HG02852 (cell line): ENCODE measurements at regions not wholly inside any gene's neighbourhood (a gene's known extent, or its start where the extent isn't known, plus 50 kb on each side); places are given as distances from the start of the nearest gene placed in this dataset.

Experiments used
- ATAC-seq: cut with Tn5 transposase; IDR thresholded peaks from one replicate; pipeline ENCODE4 v1.9.1; 2021; ENCODE audit warnings: mild to moderate bottlenecking, moderate library complexity; ENCODE audit not compliant: unreplicated experiment

GRCh38 chr5:93322974-93323860, 257.8 kb downstream of the NR2F1-AS1 start:
- ATAC-seq = no peak

GRCh38 chr5:93320920-93321445, 260.0 kb downstream of the NR2F1-AS1 start:
- ATAC-seq = no peak

- no peak for ATAC-seq
These were observed 267.3 kb downstream of the NR2F1-AS1 start for GRCh38 chr5:93313672-93314071.

GRCh38 chr5:93311881-93312280, 269.1 kb downstream of the NR2F1-AS1 start:
- no peak for ATAC-seq

GRCh38 chr5:93307557-93307956, 273.5 kb downstream of the NR2F1-AS1 start:
- ATAC-seq = no peak

GRCh38 chr5:93305984-93306383, 275.0 kb downstream of the NR2F1-AS1 start:
- ATAC-seq = no peak

GRCh38 chr5:93304456-93305250, 276.4 kb downstream of the NR2F1-AS1 start:
- no peak for ATAC-seq

- ATAC-seq = no peak
These were observed 277.7 kb downstream of the NR2F1-AS1 start for GRCh38 chr5:93303291-93303691.

GRCh38 chr5:93302711-93303110, 278.3 kb downstream of the NR2F1-AS1 start:
- ATAC-seq = no peak

GRCh38 chr5:93300945-93301344, 280.1 kb downstream of the NR2F1-AS1 start:
- no peak for ATAC-seq

- ATAC-seq = no peak
These were observed 280.6 kb downstream of the NR2F1-AS1 start for GRCh38 chr5:93300309-93300923.

GRCh38 chr5:93299681-93300308, 281.2 kb downstream of the NR2F1-AS1 start:
- no peak for ATAC-seq

- no peak for ATAC-seq
These were observed 283.9 kb downstream of the NR2F1-AS1 start for GRCh38 chr5:93297116-93297515.

- ATAC-seq = peak; percentile 64
These were observed 284.7 kb downstream of the NR2F1-AS1 start for GRCh38 chr5:93296338-93296737.

- no peak for ATAC-seq
These were observed 286.0 kb downstream of the NR2F1-AS1 start for GRCh38 chr5:93294996-93295395.

- no peak for ATAC-seq
These were observed 286.8 kb downstream of the NR2F1-AS1 start for GRCh38 chr5:93294199-93294598.

- ATAC-seq = no peak
These were observed 291.1 kb downstream of the NR2F1-AS1 start for GRCh38 chr5:93289942-93290341.

GRCh38 chr5:93285461-93285860, 295.6 kb downstream of the NR2F1-AS1 start:
- no peak for ATAC-seq

GRCh38 chr5:93281980-93282772, 298.8 kb downstream of the NR2F1-AS1 start:
- no peak for ATAC-seq

- ATAC-seq = no peak
These were observed 300.5 kb downstream of the NR2F1-AS1 start for GRCh38 chr5:93280518-93280917.
